ENCODE measurements at regions not wholly inside any gene's neighbourhood (a gene's known extent, or its start where the extent isn't known, plus 50 kb on each side); places are given as distances from the start of the nearest gene placed in this dataset.

DNA sequence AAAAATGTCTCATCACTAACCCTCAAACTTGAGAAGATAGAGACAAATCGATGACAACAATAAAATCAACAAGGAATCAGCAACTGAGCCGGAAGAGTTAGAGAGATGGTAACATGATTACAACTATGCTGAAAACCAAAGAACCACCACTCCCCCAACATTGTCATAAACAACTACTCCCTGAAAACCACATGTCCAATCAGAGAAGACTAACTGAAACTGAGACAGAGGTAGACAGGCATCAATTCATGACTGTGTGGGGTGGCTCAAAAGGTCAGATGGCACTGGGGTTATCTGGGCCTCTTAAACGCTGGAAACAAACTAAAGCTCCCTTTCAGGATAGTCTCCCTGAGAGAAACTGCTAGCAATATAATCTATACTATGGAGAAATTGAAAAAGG, 488.8 kb downstream of the KCTD12 start:
- no peak for TF ChIP-seq GATA3 (IDR thresholded peaks at IDR 0.05; ENCODE audit: low read depth, low read length)
- no peak for TF ChIP-seq GATA2 (IDR thresholded peaks at IDR 0.05; ENCODE audit: low read depth, low read length)

DNA sequence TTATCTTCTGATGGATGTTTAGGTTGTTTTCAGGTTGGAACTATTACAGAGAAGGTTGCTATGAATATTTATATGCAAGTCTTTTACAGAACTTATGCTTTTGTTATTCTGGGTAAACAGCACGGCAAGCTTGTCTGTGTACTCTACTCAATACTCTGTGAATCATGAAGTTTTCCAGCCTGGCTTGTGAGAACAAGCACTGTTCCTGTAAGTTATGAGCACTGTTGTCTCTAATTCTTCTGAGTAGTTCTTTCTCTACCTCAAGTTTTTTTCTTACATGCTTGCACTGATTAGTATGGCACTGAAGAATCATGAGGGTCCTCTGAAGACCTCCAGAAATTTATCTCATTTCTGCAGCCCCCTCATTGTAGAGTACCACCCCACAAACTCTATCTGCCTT, 496.9 kb downstream of the KCTD12 start:
- no peak for TF ChIP-seq GATA2 (IDR thresholded peaks at IDR 0.05; ENCODE audit: low read depth, low read length)
- TF ChIP-seq GATA3 (IDR thresholded peaks at IDR 0.05; ENCODE audit: low read depth, low read length) = no peak

DNA sequence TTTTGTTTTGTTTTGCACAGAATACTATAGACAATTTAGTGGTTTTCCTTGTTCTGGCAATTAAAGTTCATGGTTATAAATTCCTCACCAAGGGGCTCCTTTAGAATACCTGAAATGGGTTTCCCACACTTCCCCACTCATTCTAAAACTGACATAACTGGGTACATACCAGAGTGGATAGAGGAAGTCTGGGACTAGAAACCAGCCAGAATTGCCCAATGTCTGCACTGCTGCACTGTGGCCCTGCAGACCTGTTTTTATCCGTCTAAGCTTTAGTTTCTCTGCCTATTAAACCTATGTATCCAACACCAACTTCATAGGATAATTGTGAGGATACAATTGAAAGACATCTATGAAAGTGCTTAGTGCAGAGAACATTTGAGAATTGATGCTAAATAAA, 498.6 kb downstream of the KCTD12 start:
- TF ChIP-seq GATA3 (IDR thresholded peaks at IDR 0.05; ENCODE audit: low read depth, low read length) (no peak), GATA2 (IDR thresholded peaks at IDR 0.05; ENCODE audit: low read depth, low read length) (no peak)

GRCh38 chr13:76386321-76386720, 499.9 kb downstream of the KCTD12 start:
- no peak for TF ChIP-seq GATA2 (IDR thresholded peaks at IDR 0.05; ENCODE audit: low read depth, low read length)
- no peak for TF ChIP-seq GATA3 (IDR thresholded peaks at IDR 0.05; ENCODE audit: low read depth, low read length)

DNA sequence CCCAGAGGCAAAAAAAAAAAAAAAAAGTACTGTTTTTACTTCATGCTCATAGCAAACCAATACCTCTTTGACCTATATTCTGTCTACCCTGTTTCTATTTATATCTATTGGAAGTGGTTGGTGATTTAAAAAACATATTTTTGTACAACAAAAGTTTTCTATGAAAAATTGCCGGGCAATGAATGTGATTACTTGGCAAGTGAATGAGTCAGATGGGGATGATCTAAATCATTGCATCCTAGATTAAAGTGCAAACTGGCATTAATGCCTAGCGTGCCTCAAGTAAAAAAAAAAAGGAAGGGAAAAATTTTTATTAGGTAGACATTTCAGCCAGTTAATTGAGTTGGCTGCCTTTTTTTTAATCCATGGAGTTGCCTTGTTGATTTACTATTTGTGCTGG, 500.6 kb downstream of the KCTD12 start:
- TF ChIP-seq GATA2 (IDR thresholded peaks at IDR 0.05; ENCODE audit: low read depth, low read length) (no peak), GATA3 (IDR thresholded peaks at IDR 0.05; ENCODE audit: low read depth, low read length) (no peak)

GRCh38 chr13:76383676-76384461, 502.3 kb downstream of the KCTD12 start:
- peak; percentile 18; the same call in 1 of the 2 replicates for TF ChIP-seq GATA2 (IDR thresholded peaks at IDR 0.05; ENCODE audit: low read depth, low read length)
- TF ChIP-seq GATA3 (IDR thresholded peaks at IDR 0.05; ENCODE audit: low read depth, low read length) = no peak

GRCh38 chr13:76380446-76381065, 505.6 kb downstream of the KCTD12 start:
- TF ChIP-seq GATA2 (IDR thresholded peaks at IDR 0.05; ENCODE audit: low read depth, low read length) (no peak), GATA3 (IDR thresholded peaks at IDR 0.05; ENCODE audit: low read depth, low read length) (no peak)

GRCh38 chr13:76379341-76380105, 506.7 kb downstream of the KCTD12 start:
- TF ChIP-seq GATA2 (IDR thresholded peaks at IDR 0.05; ENCODE audit: low read depth, low read length) (no peak), GATA3 (IDR thresholded peaks at IDR 0.05; ENCODE audit: low read depth, low read length) (no peak)

GRCh38 chr13:76378767-76379166, 507.4 kb downstream of the KCTD12 start:
- no peak for TF ChIP-seq GATA2 (IDR thresholded peaks at IDR 0.05; ENCODE audit: low read depth, low read length)
- no peak for TF ChIP-seq GATA3 (IDR thresholded peaks at IDR 0.05; ENCODE audit: low read depth, low read length)

- TF ChIP-seq GATA3 (IDR thresholded peaks at IDR 0.05; ENCODE audit: low read depth, low read length) = no peak
Observed at GRCh38 chr13:76363682-76364289, 522.4 kb downstream of the KCTD12 start.

DNA sequence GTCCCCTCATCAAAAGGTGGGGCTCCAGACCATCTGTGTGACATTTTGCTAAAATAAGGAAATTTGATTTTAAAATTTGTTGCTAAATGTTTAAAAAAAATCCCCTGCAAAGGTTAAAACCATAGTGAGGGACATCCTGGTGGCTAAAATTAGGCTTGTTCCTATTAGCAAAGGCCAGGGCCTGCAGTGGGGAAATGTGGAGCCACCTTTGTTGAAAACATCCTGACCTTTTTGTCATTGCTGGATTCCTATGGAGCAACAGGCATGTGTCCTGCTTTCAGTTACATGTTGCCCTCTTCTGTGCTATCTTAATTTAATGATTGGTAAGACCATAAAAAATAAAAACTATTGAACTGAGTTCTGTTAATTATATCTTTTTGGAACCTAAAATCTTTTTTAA, 524.3 kb downstream of the KCTD12 start:
- TF ChIP-seq GATA2 (IDR thresholded peaks at IDR 0.05; ENCODE audit: low read depth, low read length) = no peak
- TF ChIP-seq GATA3 (IDR thresholded peaks at IDR 0.05; ENCODE audit: low read depth, low read length) = no peak

- TF ChIP-seq GATA3 (IDR thresholded peaks at IDR 0.05; ENCODE audit: low read depth, low read length) = no peak
- TF ChIP-seq GATA2 (IDR thresholded peaks at IDR 0.05; ENCODE audit: low read depth, low read length) = no peak
Observed at GRCh38 chr13:76351541-76352229, 534.5 kb downstream of the KCTD12 start.

DNA sequence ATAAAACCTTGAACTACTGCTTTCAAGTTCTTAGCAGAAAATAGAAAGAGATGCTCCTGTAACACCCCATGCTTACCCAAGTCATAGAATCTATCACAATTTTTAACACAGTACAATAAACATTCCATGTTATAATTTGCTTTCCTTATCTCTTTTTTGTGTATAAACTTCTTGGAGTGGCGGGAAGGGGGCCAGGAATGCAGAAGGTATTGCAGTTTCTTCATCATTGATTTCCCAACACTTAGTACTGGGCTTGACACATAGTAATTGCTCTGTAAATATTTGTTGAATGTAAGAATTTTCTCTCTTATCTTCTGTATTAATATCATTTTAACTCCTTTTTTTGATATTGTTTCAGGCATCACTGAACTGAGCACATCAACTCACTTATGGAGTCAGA, 535.8 kb downstream of the KCTD12 start:
- TF ChIP-seq GATA3 (IDR thresholded peaks at IDR 0.05; ENCODE audit: low read depth, low read length) (no peak), GATA2 (IDR thresholded peaks at IDR 0.05; ENCODE audit: low read depth, low read length) (no peak)

- TF ChIP-seq GATA3 (IDR thresholded peaks at IDR 0.05; ENCODE audit: low read depth, low read length) (no peak), GATA2 (IDR thresholded peaks at IDR 0.05; ENCODE audit: low read depth, low read length) (no peak)
Observed at GRCh38 chr13:76349700-76350099, 536.5 kb downstream of the KCTD12 start.
